Keratinocyte (primary cell): ENCODE measurements at regions not wholly inside any gene's neighbourhood (a gene's known extent, or its start where the extent isn't known, plus 50 kb on each side); places are given as distances from the start of the nearest gene placed in this dataset.

Experiments used
- DNase-seq: peaks from one replicate; pipeline ENCODE4 v3.0.0-alpha.2; 2011; ENCODE audit warnings: low read depth, missing footprints, low spot score
- FAIRE-seq: peaks from 2 replicates; lab custom pipeline; 2011; peaks lifted over from hg19 to GRCh38; lab: Jason Lieb, UNC
- H2AFZ ChIP-seq: 2 replicates; pipeline ENCODE4 v1.6.0; 2012; ENCODE audit warnings: low read length, control low read depth, inconsistent platforms; ENCODE audit not compliant: control insufficient read depth
- H3K27ac ChIP-seq: 2 replicates; pipeline ENCODE4 v1.5.1; 2011; ENCODE audit warnings: low read length; ENCODE audit not compliant: control insufficient read depth, insufficient read depth
- H3K27me3 ChIP-seq: 3 replicates; pipeline ENCODE4 v1.6.0; 2011; ENCODE audit warnings: low read length; ENCODE audit not compliant: control insufficient read depth, insufficient read depth; ENCODE audit errors: extremely low read depth
- H3K36me3 ChIP-seq, 2 experiments: 2 replicates in 1 of 2; 3 replicates in 1 of 2; pipeline ENCODE4 v1.5.1; 2011; ENCODE audit warnings: low read length in 2 of 2, mild to moderate bottlenecking in 1 of 2; ENCODE audit not compliant: control insufficient read depth in 2 of 2, insufficient read depth in 2 of 2; ENCODE audit errors: extremely low read depth in 1 of 2
- H3K4me1 ChIP-seq: 3 replicates; pipeline ENCODE4 v1.5.1; 2011; ENCODE audit warnings: low read length; ENCODE audit not compliant: control insufficient read depth, insufficient read depth; ENCODE audit errors: extremely low read depth
- H3K4me2 ChIP-seq: 3 replicates; pipeline ENCODE4 v1.6.0; 2011; ENCODE audit warnings: low read depth, low read length; ENCODE audit not compliant: control insufficient read depth, insufficient read depth; ENCODE audit errors: extremely low read depth
- H3K4me3 ChIP-seq, 3 experiments: fragments of 200-600 bp in 1 of 3; sonication (generic) in 1 of 3; 2 replicates in 2 of 3; 3 replicates in 1 of 3; pipeline ENCODE4 v1.5.1; 2011 to 2016; ENCODE audit warnings: low read length in 3 of 3, mild to moderate bottlenecking in 3 of 3, control low read depth in 2 of 3, inconsistent platforms in 1 of 3, low read depth in 1 of 3, mixed read lengths in 1 of 3, mixed run types in 1 of 3, moderate library complexity in 1 of 3; ENCODE audit not compliant: control insufficient read depth in 2 of 3, insufficient read depth in 2 of 3; ENCODE audit errors: extremely low read depth in 1 of 3
- H3K79me2 ChIP-seq: 2 replicates; pipeline ENCODE4 v1.6.0; 2012; ENCODE audit warnings: low read length; ENCODE audit not compliant: control insufficient read depth, insufficient read depth
- H3K9ac ChIP-seq: 3 replicates; pipeline ENCODE4 v1.6.0; 2011; ENCODE audit warnings: low read length; ENCODE audit not compliant: control insufficient read depth, insufficient read depth; ENCODE audit errors: extremely low read depth
- H3K9me1 ChIP-seq: 3 replicates; pipeline ENCODE4 v1.6.0; 2011; ENCODE audit warnings: low read length; ENCODE audit not compliant: control insufficient read depth, insufficient read depth; ENCODE audit errors: extremely low read depth
- H3K9me3 ChIP-seq: 2 replicates; pipeline ENCODE4 v1.5.1; 2012; ENCODE audit warnings: low read depth, low read length; ENCODE audit not compliant: control insufficient read depth
- H4K20me1 ChIP-seq: 3 replicates; pipeline ENCODE4 v1.6.0; 2011; ENCODE audit warnings: low read length; ENCODE audit not compliant: control insufficient read depth, insufficient read depth; ENCODE audit errors: extremely low read depth
- EZH2 ChIP-seq: IDR thresholded peaks from one replicate; pipeline ENCODE4 v1.6.1; 2012; ENCODE audit warnings: inconsistent platforms, mild to moderate bottlenecking, low read length, moderate library complexity
- dilution Hi-C: fragments of 300-500 bp; cut with MboI; formaldehyde crosslinking; loops from one replicate; pipeline ENCODE4 v1.7.0; 2020; ENCODE audit warnings: low sequenced_read_pairs; ENCODE audit not compliant: extremely low pct_ligation_motif_present
- TF ChIP-seq, protein P1 (sequence below), 3 experiments: IDR thresholded peaks in 1 of 3; conservative IDR thresholded peaks in 1 of 3; optimal IDR thresholded peaks in 1 of 3; 2 replicates in 2 of 3; 3 replicates in 1 of 3; pipeline versions ENCODE3 to v1.5.1; 2011; ENCODE audit warnings: low read length in 3 of 3, mild to moderate bottlenecking in 3 of 3, moderate library complexity in 2 of 3, control low read depth in 1 of 3, inconsistent platforms in 1 of 3; ENCODE audit not compliant: insufficient read depth in 2 of 3; ENCODE audit errors: extremely low read depth in 1 of 3

DNA sequence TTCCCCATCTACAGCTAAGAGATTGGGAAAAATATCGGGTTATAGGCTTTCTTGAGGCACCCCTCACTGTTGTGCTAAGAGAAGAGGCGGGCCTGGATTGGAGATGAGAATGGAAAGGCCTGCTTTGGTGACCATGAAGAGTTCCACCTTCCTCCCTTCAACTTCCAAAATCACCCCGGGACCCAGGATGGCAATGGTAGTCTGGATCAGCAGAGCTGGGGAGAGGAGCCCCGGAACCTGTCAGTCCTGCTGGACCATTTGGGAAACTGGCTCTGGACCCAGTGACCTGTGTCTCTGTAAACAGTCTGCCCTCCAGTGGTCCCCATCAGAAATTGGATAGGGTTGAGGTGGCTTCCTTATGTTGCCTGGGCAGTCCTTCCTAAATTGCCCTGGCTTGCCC is 1085.6 kb downstream of the KHDRBS2 start:
- H2AFZ ChIP-seq: no peak overlapping the region
- no peak for FAIRE-seq

GRCh38 chr6:61193771-61194170 is 1092.3 kb downstream of the KHDRBS2 start:
- Histone ChIP-seq H4K20me1 (no peaks in the 10 kb centered on the region), H3K9ac (no peak overlapping the region), H3K79me2 (no peaks in the 10 kb centered on the region), H2AFZ (no peak overlapping the region), H3K27me3 (no peaks in the 10 kb centered on the region), H3K36me3 (no peaks in the 10 kb centered on the region), H3K27ac (no peak overlapping the region), H3K4me1 (no peaks in the 10 kb centered on the region), H3K9me3 (no peaks in the 10 kb centered on the region), H3K9me1 (no peaks in the 10 kb centered on the region), H3K4me2 (no peak overlapping the region), H3K4me3 (no peak overlapping the region)
- dilution Hi-C loops: no loop called here
- FAIRE-seq (no peak), DNase-seq (no peak)
- TF ChIP-seq, protein P1, sequence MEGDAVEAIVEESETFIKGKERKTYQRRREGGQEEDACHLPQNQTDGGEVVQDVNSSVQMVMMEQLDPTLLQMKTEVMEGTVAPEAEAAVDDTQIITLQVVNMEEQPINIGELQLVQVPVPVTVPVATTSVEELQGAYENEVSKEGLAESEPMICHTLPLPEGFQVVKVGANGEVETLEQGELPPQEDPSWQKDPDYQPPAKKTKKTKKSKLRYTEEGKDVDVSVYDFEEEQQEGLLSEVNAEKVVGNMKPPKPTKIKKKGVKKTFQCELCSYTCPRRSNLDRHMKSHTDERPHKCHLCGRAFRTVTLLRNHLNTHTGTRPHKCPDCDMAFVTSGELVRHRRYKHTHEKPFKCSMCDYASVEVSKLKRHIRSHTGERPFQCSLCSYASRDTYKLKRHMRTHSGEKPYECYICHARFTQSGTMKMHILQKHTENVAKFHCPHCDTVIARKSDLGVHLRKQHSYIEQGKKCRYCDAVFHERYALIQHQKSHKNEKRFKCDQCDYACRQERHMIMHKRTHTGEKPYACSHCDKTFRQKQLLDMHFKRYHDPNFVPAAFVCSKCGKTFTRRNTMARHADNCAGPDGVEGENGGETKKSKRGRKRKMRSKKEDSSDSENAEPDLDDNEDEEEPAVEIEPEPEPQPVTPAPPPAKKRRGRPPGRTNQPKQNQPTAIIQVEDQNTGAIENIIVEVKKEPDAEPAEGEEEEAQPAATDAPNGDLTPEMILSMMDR (optimal IDR thresholded peaks at IDR 0.05 in 1 of 3, IDR thresholded peaks at IDR 0.05 in 1 of 3, conservative IDR thresholded peaks at IDR 0.05 in 1 of 3; ENCODE audit: extremely low read depth in 1 of 3, insufficient read depth in 2 of 3, low read length in 3 of 3): no peak
- no peak for TF ChIP-seq EZH2

More for the DNA sequence above, 1085.6 kb downstream of the KHDRBS2 start:
- dilution Hi-C loops: no loop called here
- Histone ChIP-seq H3K36me3 (no peaks in the 10 kb centered on the region), H3K27me3 (no peaks in the 10 kb centered on the region), H3K9me3 (no peaks in the 10 kb centered on the region), H3K9me1 (no peaks in the 10 kb centered on the region), H4K20me1 (no peaks in the 10 kb centered on the region), H3K4me1 (no peaks in the 10 kb centered on the region), H3K27ac (no peak overlapping the region), H3K4me2 (no peak overlapping the region), H3K4me3 (no peak overlapping the region), H3K9ac (no peak overlapping the region), H3K79me2 (no peaks in the 10 kb centered on the region)
- TF ChIP-seq EZH2: no peak
- TF ChIP-seq, protein P1 (optimal IDR thresholded peaks at IDR 0.05 in 1 of 3, IDR thresholded peaks at IDR 0.05 in 1 of 3, conservative IDR thresholded peaks at IDR 0.05 in 1 of 3; ENCODE audit: extremely low read depth in 1 of 3, insufficient read depth in 2 of 3, low read length in 3 of 3): peak in 1 of 3 experiments; percentile 9
- no peak for DNase-seq
